OCI-LY3 (cell line): ENCODE measurements at regions not wholly inside any gene's neighbourhood (a gene's known extent, or its start where the extent isn't known, plus 50 kb on each side); places are given as distances from the start of the nearest gene placed in this dataset.

ENCODE experiments used
- H2AFZ ChIP-seq: fragments of 200-600, 300-600 bp; shearing (Covaris generic); 2 replicates; pipeline ENCODE4 v1.6.0; 2014; ENCODE audit warnings: antibody characterized with exemption, low read depth, low read length
- H3K27ac ChIP-seq: fragments of 200-600, 300-600 bp; sonication (generic); 2 replicates; pipeline ENCODE4 v1.5.1; 2014; ENCODE audit warnings: mild to moderate bottlenecking, low read length, moderate library complexity, mixed read lengths
- H3K27me3 ChIP-seq: fragments of 200-600, 300-600 bp; sonication (generic); 2 replicates; pipeline ENCODE4 v1.6.1; 2014; ENCODE audit warnings: low read depth, low read length, mixed read lengths
- H3K36me3 ChIP-seq: fragments of 200-600, 300-600 bp; sonication (generic); replicated peaks from 2 replicates; pipeline ENCODE3; 2014; ENCODE audit warnings: low read depth, low read length, mixed read lengths
- H3K4me1 ChIP-seq: fragments of 300-600, 200-600 bp; sonication (generic); 2 replicates; pipeline ENCODE4 v1.6.1; 2014; ENCODE audit warnings: low read length, mixed read lengths
- H3K4me2 ChIP-seq: fragments of 200-600, 300-600 bp; sonication (generic); 2 replicates; pipeline ENCODE4 v1.6.1; 2014; ENCODE audit warnings: low read length, mixed read lengths
- H3K4me3 ChIP-seq: fragments of 300-600, 200-600 bp; sonication (generic); 2 replicates; pipeline ENCODE4 v1.5.1; 2014; ENCODE audit warnings: antibody characterized with exemption, mild to moderate bottlenecking, low read length, moderate library complexity
- H3K79me2 ChIP-seq: fragments of 300-600, 200-600 bp; shearing (Covaris generic); 2 replicates; pipeline ENCODE4 v1.6.1; 2014; ENCODE audit warnings: mild to moderate bottlenecking, low read length, mixed read lengths
- H3K9ac ChIP-seq: fragments of 300-600, 200-600 bp; shearing (Covaris generic); 2 replicates; pipeline ENCODE4 v1.6.0; 2014; ENCODE audit warnings: mild to moderate bottlenecking, low read length, moderate library complexity
- H3K9me3 ChIP-seq: fragments of 200-600, 300-600 bp; shearing (Covaris generic); 2 replicates; pipeline ENCODE4 v1.6.1; 2014; ENCODE audit warnings: low read length, mixed read lengths; ENCODE audit not compliant: insufficient read depth
- H4K20me1 ChIP-seq: fragments of 200-600, 300-600 bp; sonication (generic); 2 replicates; pipeline ENCODE4 v1.6.1; 2016; ENCODE audit warnings: low read length, mixed read lengths; ENCODE audit not compliant: insufficient read depth
- CTCF ChIP-seq: fragments of 200-600, 300-600 bp; sonication (generic); IDR thresholded peaks from 2 replicates; pipeline ENCODE4 v1.5.1; 2014; ENCODE audit warnings: antibody characterized with exemption, low read length, low read depth
- EZH2phosphoT487 ChIP-seq: fragments of 200-600 bp; shearing (Covaris generic); IDR thresholded peaks from 2 replicates; pipeline ENCODE4 v1.6.1; 2018; ENCODE audit warnings: antibody characterized with exemption, mixed run types, low read depth

- Histone ChIP-seq H4K20me1 (no peaks in the 10 kb centered on the region), H3K27ac (no peak overlapping the region), H3K9ac (no peak overlapping the region), H2AFZ (no peak overlapping the region), H3K79me2 (no peaks in the 10 kb centered on the region), H3K4me2 (no peak overlapping the region), H3K27me3 (no peaks in the 10 kb centered on the region), H3K4me1 (no peaks in the 10 kb centered on the region), H3K36me3 (no peaks in the 10 kb centered on the region), H3K9me3 (no peaks in the 10 kb centered on the region), H3K4me3 (no peak overlapping the region)
- TF ChIP-seq CTCF = no peak
- no peak for TF ChIP-seq EZH2phosphoT487
These were observed 137.7 kb downstream of the KATNIP start for GRCh38 chr16:27687605-27688004.

GRCh38 chr16:27689711-27690110 lies 139.8 kb downstream of the KATNIP start:
- Histone ChIP-seq H3K4me1 (no peaks in the 10 kb centered on the region), H3K4me2 (no peak overlapping the region), H3K36me3 (no peaks in the 10 kb centered on the region), H3K27me3 (no peaks in the 10 kb centered on the region), H3K27ac (no peak overlapping the region), H2AFZ (no peak overlapping the region), H3K9ac (no peak overlapping the region), H3K79me2 (no peaks in the 10 kb centered on the region), H3K4me3 (no peak overlapping the region), H4K20me1 (no peaks in the 10 kb centered on the region), H3K9me3 (no peaks in the 10 kb centered on the region)
- TF ChIP-seq CTCF (no peak), EZH2phosphoT487 (no peak)

- H3K4me1 ChIP-seq = no peaks in the 10 kb centered on the region
- TF ChIP-seq CTCF = peak; percentile 78
- no peak for TF ChIP-seq EZH2phosphoT487
- H3K4me2 ChIP-seq = no peak overlapping the region
- H3K79me2 ChIP-seq = no peaks in the 10 kb centered on the region
- H3K27ac ChIP-seq = no peak overlapping the region
- H2AFZ ChIP-seq = no peak overlapping the region
- no peaks in the 10 kb centered on the region for H3K27me3 ChIP-seq
- no peaks in the 10 kb centered on the region for H3K36me3 ChIP-seq
- no peaks in the 10 kb centered on the region for H3K9me3 ChIP-seq
- no peak overlapping the region for H3K9ac ChIP-seq
- no peak overlapping the region for H3K4me3 ChIP-seq
- no peaks in the 10 kb centered on the region for H4K20me1 ChIP-seq
These were observed 140.7 kb downstream of the KATNIP start for GRCh38 chr16:27690608-27691007.

GRCh38 chr16:27691721-27692120 lies 141.8 kb downstream of the KATNIP start:
- no peaks in the 10 kb centered on the region for H3K27me3 ChIP-seq
- H3K79me2 ChIP-seq = no peaks in the 10 kb centered on the region
- no peak overlapping the region for H2AFZ ChIP-seq
- no peaks in the 10 kb centered on the region for H4K20me1 ChIP-seq
- TF ChIP-seq CTCF = no peak
- no peaks in the 10 kb centered on the region for H3K36me3 ChIP-seq
- H3K9ac ChIP-seq = no peak overlapping the region
- H3K4me2 ChIP-seq = no peak overlapping the region
- H3K9me3 ChIP-seq = no peaks in the 10 kb centered on the region
- H3K4me1 ChIP-seq = no peaks in the 10 kb centered on the region
- no peak overlapping the region for H3K27ac ChIP-seq
- no peak overlapping the region for H3K4me3 ChIP-seq
